PC-3 (cell line): ENCODE measurements at regions not wholly inside any gene's neighbourhood (a gene's known extent, or its start where the extent isn't known, plus 50 kb on each side); places are given as distances from the start of the nearest gene placed in this dataset.

Experiments used
- ATAC-seq: fragments of 200-7000 bp; cut with Tn5 transposase; 2 replicates; pipeline ENCODE4 v1.9.1; 2020; ENCODE audit warnings: mild to moderate bottlenecking, moderate library complexity
- BruUV-seq: library from RNA; stranded (reverse); fragments of 400-500 nt; replicated peaks from 2 replicates; lab custom pipeline; 2021; lab: Mats Ljungman, UMichigan
- CTCF ChIA-PET: fragments of 300-600 bp; sonication (Branson Sonifier 250); formaldehyde crosslinking; loops from one replicate; lab custom pipeline; 2022; ENCODE audit warnings: antibody characterized with exemption; lab: Charles Lee
- POLR2A ChIA-PET: fragments of 300-600 bp; sonication (Branson Sonifier 250); formaldehyde crosslinking; loops from one replicate; lab custom pipeline; 2022; ENCODE audit warnings: antibody characterized with exemption; ENCODE audit not compliant: unreplicated experiment; lab: Charles Lee
- DNase-seq: peaks from one replicate; pipeline ENCODE4 v3.0.0-alpha.2; 2015
- H2AFZ ChIP-seq: fragments of 300-600 bp; sonication (generic); 2 replicates; pipeline ENCODE4 v1.6.0; 2016; ENCODE audit warnings: antibody characterized with exemption, low read length
- H3F3A ChIP-seq: fragments of 300-600 bp; sonication (generic); one replicate; pipeline ENCODE4 v1.6.0; 2017; ENCODE audit warnings: antibody characterized with exemption, low read length, control low read depth, mild to moderate bottlenecking; ENCODE audit not compliant: unreplicated experiment
- H3K27ac ChIP-seq: fragments of 300-600 bp; sonication (generic); 2 replicates; pipeline ENCODE4 v1.5.1; 2016; ENCODE audit warnings: mild to moderate bottlenecking, low read length
- H3K27me3 ChIP-seq: fragments of 300-600 bp; sonication (generic); 2 replicates; pipeline ENCODE4 v1.6.1; 2016; ENCODE audit warnings: low read length, mixed read lengths
- H3K36me3 ChIP-seq: fragments of 300-600 bp; sonication (generic); 2 replicates; pipeline ENCODE4 v1.6.1; 2016; ENCODE audit warnings: low read depth, mixed run types, low read length, mixed read lengths
- H3K4me1 ChIP-seq: fragments of 300-600 bp; sonication (generic); 2 replicates; pipeline ENCODE4 v1.5.1; 2016; ENCODE audit warnings: low read length; ENCODE audit not compliant: insufficient read depth
- H3K4me2 ChIP-seq: fragments of 300-600 bp; sonication (generic); 2 replicates; pipeline ENCODE4 v1.6.0; 2016; ENCODE audit warnings: low read length
- H3K4me3 ChIP-seq: fragments of 300-600 bp; sonication (generic); 2 replicates; pipeline ENCODE4 v1.5.1; 2016; ENCODE audit warnings: mild to moderate bottlenecking, low read length, mixed read lengths
- H3K79me2 ChIP-seq: fragments of 300-600 bp; sonication (generic); 2 replicates; pipeline ENCODE4 v1.6.1; 2017; ENCODE audit warnings: low read length, mixed read lengths
- H3K9ac ChIP-seq: fragments of 300-600 bp; sonication (generic); 2 replicates; pipeline ENCODE4 v1.6.0; 2016; ENCODE audit warnings: mild to moderate bottlenecking, low read length
- H3K9me2 ChIP-seq: fragments of 300-600 bp; sonication (generic); replicated peaks from 2 replicates; pipeline ENCODE4 v1.6.1; 2016; ENCODE audit warnings: mixed run types, low read length, mixed read lengths
- H3K9me3 ChIP-seq: fragments of 300-600 bp; sonication (generic); 2 replicates; pipeline ENCODE4 v1.6.1; 2016; ENCODE audit warnings: low read length, mixed read lengths
- H4K20me1 ChIP-seq: fragments of 300-600 bp; sonication (generic); 2 replicates; pipeline ENCODE4 v1.6.1; 2016; ENCODE audit warnings: low read length, mixed read lengths
- EZH2 ChIP-seq: fragments of 300-600 bp; sonication (generic); IDR thresholded peaks from one replicate; pipeline ENCODE4 v1.6.1; 2017; ENCODE audit warnings: antibody characterized with exemption, mild to moderate bottlenecking, low read length; ENCODE audit not compliant: unreplicated experiment
- EZH2phosphoT487 ChIP-seq: fragments of 300-600 bp; sonication (generic); IDR thresholded peaks from 2 replicates; pipeline ENCODE4 v1.6.1; 2018; ENCODE audit warnings: mild to moderate bottlenecking, antibody characterized with exemption, low read length, borderline replicate concordance
- intact Hi-C: fragments of 100-400 bp; cut with micrococcal nuclease; formaldehyde crosslinking; loops from 2 replicates; pipeline ENCODE4 v1.9.0; 2023
- TF ChIP-seq, protein P1 (sequence below): fragments of 300-600 bp; sonication (generic); conservative IDR thresholded peaks from 2 replicates; pipeline ENCODE4 v1.5.1; 2017; ENCODE audit warnings: antibody characterized with exemption, low read depth, mild to moderate bottlenecking, low read length

DNA sequence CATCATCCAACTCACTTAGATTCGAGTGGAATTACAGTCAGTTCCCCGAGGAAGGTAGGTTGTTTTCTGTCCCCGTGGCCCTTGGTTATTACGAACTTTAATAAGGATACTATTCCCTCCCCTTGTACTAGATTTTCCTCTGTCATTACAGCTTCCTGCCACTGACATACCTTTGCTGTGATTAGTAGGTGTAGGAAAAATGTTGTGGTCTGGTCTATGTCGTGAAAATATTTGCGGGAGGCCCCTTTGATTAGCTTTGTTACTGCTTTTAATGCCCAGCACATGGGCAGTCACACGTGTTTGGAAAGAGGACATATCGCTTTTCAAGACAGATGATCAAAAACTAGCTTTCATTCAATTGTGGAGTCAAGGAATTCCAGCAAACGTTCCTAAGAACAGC, 92.2 kb downstream of the GATA3 start:
- peak overlapping the region; percentile 62 for H2AFZ ChIP-seq
- TF ChIP-seq EZH2phosphoT487 (no peak), EZH2 (no peak)
- TF ChIP-seq, protein P1, sequence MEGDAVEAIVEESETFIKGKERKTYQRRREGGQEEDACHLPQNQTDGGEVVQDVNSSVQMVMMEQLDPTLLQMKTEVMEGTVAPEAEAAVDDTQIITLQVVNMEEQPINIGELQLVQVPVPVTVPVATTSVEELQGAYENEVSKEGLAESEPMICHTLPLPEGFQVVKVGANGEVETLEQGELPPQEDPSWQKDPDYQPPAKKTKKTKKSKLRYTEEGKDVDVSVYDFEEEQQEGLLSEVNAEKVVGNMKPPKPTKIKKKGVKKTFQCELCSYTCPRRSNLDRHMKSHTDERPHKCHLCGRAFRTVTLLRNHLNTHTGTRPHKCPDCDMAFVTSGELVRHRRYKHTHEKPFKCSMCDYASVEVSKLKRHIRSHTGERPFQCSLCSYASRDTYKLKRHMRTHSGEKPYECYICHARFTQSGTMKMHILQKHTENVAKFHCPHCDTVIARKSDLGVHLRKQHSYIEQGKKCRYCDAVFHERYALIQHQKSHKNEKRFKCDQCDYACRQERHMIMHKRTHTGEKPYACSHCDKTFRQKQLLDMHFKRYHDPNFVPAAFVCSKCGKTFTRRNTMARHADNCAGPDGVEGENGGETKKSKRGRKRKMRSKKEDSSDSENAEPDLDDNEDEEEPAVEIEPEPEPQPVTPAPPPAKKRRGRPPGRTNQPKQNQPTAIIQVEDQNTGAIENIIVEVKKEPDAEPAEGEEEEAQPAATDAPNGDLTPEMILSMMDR = no peak
- H3K79me2 ChIP-seq = no peaks in the 10 kb centered on the region
- H3K4me1 ChIP-seq = peaks cover 16% of the 10 kb centered on the region
- intact Hi-C loops = no loop called here
- no peaks in the 10 kb centered on the region for H3K36me3 ChIP-seq
- DNase-seq (peak; percentile 75), ATAC-seq (peak; percentile 67)
- no TSS peak for BruUV-seq
- CTCF ChIA-PET = no interaction called here
- peak overlapping the region; percentile 33 for H3K9ac ChIP-seq
- H3K27ac ChIP-seq = peak overlapping the region; percentile 72
- H3K4me2 ChIP-seq = peak overlapping the region; percentile 44
- H3F3A ChIP-seq = no peaks in the 10 kb centered on the region
- H3K9me3 ChIP-seq = no peaks in the 10 kb centered on the region
- H3K27me3 ChIP-seq = no peaks in the 10 kb centered on the region
- H3K4me3 ChIP-seq = no peak overlapping the region
- no peaks in the 10 kb centered on the region for H3K9me2 ChIP-seq
- POLR2A ChIA-PET = no interaction called here
- H4K20me1 ChIP-seq = no peaks in the 10 kb centered on the region

DNA sequence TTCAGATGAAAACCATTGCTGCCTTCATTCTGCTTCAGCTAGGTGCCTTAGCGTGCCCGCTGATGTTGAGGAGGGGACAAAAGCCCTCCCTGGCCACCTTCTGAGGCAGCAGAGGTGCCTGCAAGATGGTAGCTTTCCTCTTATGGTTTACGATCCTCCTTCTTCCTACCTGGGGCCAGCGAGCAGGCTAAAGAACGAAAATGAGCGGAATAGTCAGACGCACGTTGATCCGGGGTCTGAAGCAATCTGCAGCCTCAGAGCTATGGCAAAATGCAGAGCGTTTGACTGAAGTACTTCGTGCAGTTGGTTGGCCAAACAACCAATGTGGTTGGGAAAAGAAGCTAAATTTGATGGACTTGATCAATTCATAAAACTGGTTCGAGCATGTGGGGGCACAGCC, 95.5 kb downstream of the GATA3 start:
- Histone ChIP-seq H3K79me2 (no peaks in the 10 kb centered on the region), H3K4me1 (peaks cover 16% of the 10 kb centered on the region), H2AFZ (no peak overlapping the region), H3K9ac (no peak overlapping the region), H3F3A (no peaks in the 10 kb centered on the region), H3K9me3 (no peaks in the 10 kb centered on the region), H3K9me2 (no peaks in the 10 kb centered on the region), H3K27ac (no peak overlapping the region), H3K4me3 (no peak overlapping the region), H3K4me2 (no peak overlapping the region), H3K27me3 (no peaks in the 10 kb centered on the region), H3K36me3 (no peaks in the 10 kb centered on the region), H4K20me1 (no peaks in the 10 kb centered on the region)
- no TSS peak for BruUV-seq
- no peak for ATAC-seq
- TF ChIP-seq EZH2phosphoT487 (no peak), EZH2 (no peak)
- TF ChIP-seq, protein P1 = no peak
- intact Hi-C loops = loop anchor here (10.0 kb wide), 1 partner anchor 275 kb away; no protein-coding TSS in a partner anchor
- DNase-seq = no peak
- POLR2A ChIA-PET = no interaction called here
- CTCF ChIA-PET = no interaction called here

DNA sequence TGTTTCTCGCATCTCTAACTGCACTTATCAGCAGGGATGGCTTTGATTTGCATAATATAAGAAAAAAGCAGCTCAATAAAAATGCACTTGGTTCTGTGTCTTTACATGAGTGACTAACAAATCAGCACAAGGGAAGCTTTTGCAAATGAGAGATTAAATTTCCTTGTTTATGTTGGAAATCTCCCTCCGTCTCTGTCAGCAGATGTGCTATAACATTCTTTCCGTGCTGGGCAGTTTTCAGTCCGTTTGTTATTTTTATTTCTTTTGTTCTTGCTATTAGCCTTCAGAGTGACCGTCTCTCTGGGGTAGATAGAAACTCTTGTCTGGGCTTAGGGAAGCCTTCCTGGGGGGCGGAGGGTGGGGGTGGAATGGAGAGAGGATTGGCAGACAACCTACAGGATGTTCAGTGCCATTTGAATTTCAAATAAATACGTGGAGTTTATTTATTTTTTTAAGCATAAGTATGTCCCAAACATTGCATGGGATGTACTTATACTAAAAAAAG, 96.0 kb downstream of the GATA3 start:
- no peak for DNase-seq
- H3K27me3 ChIP-seq = no peaks in the 10 kb centered on the region
- ChIA-PET CTCF (no interaction called here), POLR2A (no interaction called here)
- no peak overlapping the region for H3K4me2 ChIP-seq
- H4K20me1 ChIP-seq = no peaks in the 10 kb centered on the region
- H3K79me2 ChIP-seq = no peaks in the 10 kb centered on the region
- TF ChIP-seq EZH2 = no peak
- TF ChIP-seq, protein P1 = no peak
- TF ChIP-seq EZH2phosphoT487 = no peak
- H3K4me1 ChIP-seq = peaks cover 16% of the 10 kb centered on the region
- H2AFZ ChIP-seq = no peak overlapping the region
- no peaks in the 10 kb centered on the region for H3K9me3 ChIP-seq
- no peak overlapping the region for H3K27ac ChIP-seq
- H3K9me2 ChIP-seq = no peaks in the 10 kb centered on the region
- no peak overlapping the region for H3K9ac ChIP-seq
- H3K36me3 ChIP-seq = no peaks in the 10 kb centered on the region
- no peak for ATAC-seq
- no peaks in the 10 kb centered on the region for H3F3A ChIP-seq
- no peak overlapping the region for H3K4me3 ChIP-seq
- intact Hi-C loops = loop anchor here (10.0 kb wide), 1 partner anchor 276 kb away; no protein-coding TSS in a partner anchor
- BruUV-seq = no TSS peak
